Mesendoderm (in vitro differentiated cells): ENCODE measurements at regions not wholly inside any gene's neighbourhood (a gene's known extent, or its start where the extent isn't known, plus 50 kb on each side); places are given as distances from the start of the nearest gene placed in this dataset.

ENCODE experiments used
- DNase-seq: peaks from one replicate; pipeline ENCODE4 v3.0.0; 2013
- H2AK5ac ChIP-seq: 2 replicates; pipeline ENCODE4 v1.6.1; 2013; ENCODE audit warnings: low read length, inconsistent platforms
- H2BK120ac ChIP-seq: 2 replicates; pipeline ENCODE4 v1.6.1; 2013; ENCODE audit warnings: low read depth, mild to moderate bottlenecking, low read length, moderate library complexity, mixed read lengths
- H2BK15ac ChIP-seq: replicated peaks from 2 replicates; pipeline ENCODE4 v1.6.1; 2013; ENCODE audit warnings: low read depth, mild to moderate bottlenecking, moderate library complexity
- H2BK5ac ChIP-seq: 2 replicates; pipeline ENCODE4 v1.6.1; 2013; ENCODE audit warnings: low read length, inconsistent platforms
- H3K18ac ChIP-seq: 2 replicates; pipeline ENCODE4 v1.6.1; 2013; ENCODE audit warnings: mild to moderate bottlenecking, low read length, mixed read lengths
- H3K23ac ChIP-seq: one replicate; pipeline ENCODE4 v1.6.1; 2013; ENCODE audit warnings: low read length
- H3K27ac ChIP-seq: 2 replicates; pipeline ENCODE4 v1.5.1; 2013; ENCODE audit warnings: low read depth, mild to moderate bottlenecking, inconsistent platforms, low read length, moderate library complexity
- H3K27me3 ChIP-seq: 2 replicates; pipeline ENCODE4 v1.6.1; 2013; ENCODE audit warnings: low read length, control low read depth, mild to moderate bottlenecking, inconsistent platforms; ENCODE audit not compliant: insufficient read depth, poor library complexity
- H3K36me3 ChIP-seq: 2 replicates; pipeline ENCODE4 v1.6.1; 2013; ENCODE audit warnings: low read length, inconsistent platforms; ENCODE audit not compliant: control insufficient read depth, insufficient read depth
- H3K4ac ChIP-seq: one replicate; pipeline ENCODE4 v1.6.1; 2013; ENCODE audit warnings: low read depth, mild to moderate bottlenecking, low read length, moderate library complexity
- H3K4me1 ChIP-seq: 2 replicates; pipeline ENCODE4 v1.6.1; 2013; ENCODE audit warnings: low read depth, low read length, inconsistent platforms; ENCODE audit not compliant: control insufficient read depth
- H3K4me2 ChIP-seq: 2 replicates; pipeline ENCODE4 v1.6.1; 2013; ENCODE audit warnings: low read length
- H3K4me3 ChIP-seq: 2 replicates; pipeline ENCODE4 v1.5.1; 2013; ENCODE audit warnings: mild to moderate bottlenecking, low read length
- H3K56ac ChIP-seq: one replicate; pipeline ENCODE4 v1.6.1; 2013; ENCODE audit warnings: low read length
- H3K79me1 ChIP-seq: 2 replicates; pipeline ENCODE4 v1.6.1; 2013; ENCODE audit warnings: low read length, inconsistent platforms
- H3K79me2 ChIP-seq: 2 replicates; pipeline ENCODE4 v1.6.1; 2013; ENCODE audit warnings: mild to moderate bottlenecking, low read length; ENCODE audit not compliant: control insufficient read depth, insufficient read depth
- H3K9ac ChIP-seq: 2 replicates; pipeline ENCODE4 v1.6.1; 2013; ENCODE audit warnings: low read length, inconsistent platforms
- H4K5ac ChIP-seq: one replicate; pipeline ENCODE4 v1.6.1; 2013; ENCODE audit warnings: low read length
- H4K8ac ChIP-seq: one replicate; pipeline ENCODE4 v1.6.1; 2013; ENCODE audit warnings: low read depth, mild to moderate bottlenecking, control low read depth, low read length, moderate library complexity
- WGBS: extraction: QIAGEN DNeasy Blood & Tissue Kit; methylation state at CpG from one replicate; pipeline ENCODE4 v1.1.7; 2013; ENCODE audit warnings: low lambda C conversion rate, missing lambda C conversion rate; ENCODE audit not compliant: insufficient coverage; ENCODE audit errors: extremely low coverage; 5-methylcytosine and 5-hydroxymethylcytosine counted together

GRCh38 chr1:9448132-9449109 lies 90.8 kb upstream of the SLC25A33 start:
- Histone ChIP-seq H3K27me3 (no peaks in the 10 kb centered on the region), H2BK5ac (peak overlapping the region; percentile 64), H2BK15ac (no peak overlapping the region), H2BK120ac (peak overlapping the region; percentile 48), H3K9ac (peak overlapping the region; percentile 31), H3K4me3 (no peak overlapping the region), H4K8ac (no peak overlapping the region), H3K23ac (no peak overlapping the region), H3K4ac (peak overlapping the region; percentile 62), H3K79me2 (no peaks in the 10 kb centered on the region), H3K36me3 (no peaks in the 10 kb centered on the region), H3K4me1 (peaks cover 13% of the 10 kb centered on the region), H4K5ac (no peak overlapping the region), H3K4me2 (no peak overlapping the region), H3K56ac (peak overlapping the region; percentile 64), H3K18ac (peak overlapping the region; percentile 85), H3K79me1 (no peaks in the 10 kb centered on the region), H3K27ac (peak overlapping the region; percentile 83), H2AK5ac (no peak overlapping the region)
- no CpG with 5 or more reads among the region's 15 CpGs for WGBS
- DNase-seq: peak; percentile 72

GRCh38 chr1:9449110-9449627 lies 90.1 kb upstream of the SLC25A33 start:
- Histone ChIP-seq H2AK5ac (peak overlapping the region; percentile 77), H4K5ac (no peak overlapping the region), H3K18ac (peak overlapping the region; percentile 15), H3K4ac (no peak overlapping the region), H3K23ac (no peak overlapping the region), H3K79me2 (no peaks in the 10 kb centered on the region), H2BK120ac (no peak overlapping the region), H2BK15ac (no peak overlapping the region), H3K79me1 (no peaks in the 10 kb centered on the region), H3K27ac (peak overlapping the region; percentile 83), H3K9ac (no peak overlapping the region), H2BK5ac (peak overlapping the region; percentile 44), H3K4me2 (no peak overlapping the region), H4K8ac (no peak overlapping the region), H3K27me3 (no peaks in the 10 kb centered on the region), H3K4me1 (peaks cover 13% of the 10 kb centered on the region), H3K56ac (peak overlapping the region; percentile 64), H3K36me3 (no peaks in the 10 kb centered on the region), H3K4me3 (no peak overlapping the region)
- no CpG with 5 or more reads among the region's 10 CpGs for WGBS
- DNase-seq: peak; percentile 89

- H3K56ac ChIP-seq: peak overlapping the region; percentile 57
- no peaks in the 10 kb centered on the region for H3K36me3 ChIP-seq
- no peak overlapping the region for H3K9ac ChIP-seq
- no peak overlapping the region for H3K23ac ChIP-seq
- H3K27me3 ChIP-seq: no peaks in the 10 kb centered on the region
- no peak overlapping the region for H2BK15ac ChIP-seq
- H3K4me3 ChIP-seq: no peak overlapping the region
- H4K5ac ChIP-seq: no peak overlapping the region
- no peak overlapping the region for H3K4ac ChIP-seq
- no peak overlapping the region for H3K18ac ChIP-seq
- H3K79me2 ChIP-seq: no peaks in the 10 kb centered on the region
- H2BK120ac ChIP-seq: no peak overlapping the region
- no peak overlapping the region for H3K27ac ChIP-seq
- DNase-seq: no peak
- no peak overlapping the region for H4K8ac ChIP-seq
- H3K4me1 ChIP-seq: peaks cover 13% of the 10 kb centered on the region
- no CpG with 5 or more reads among the region's 12 CpGs for WGBS
- H2AK5ac ChIP-seq: peak overlapping the region; percentile 4
- no peak overlapping the region for H2BK5ac ChIP-seq
- no peaks in the 10 kb centered on the region for H3K79me1 ChIP-seq
- no peak overlapping the region for H3K4me2 ChIP-seq
Observed at GRCh38 chr1:9449976-9450696, 89.1 kb upstream of the SLC25A33 start.

- Histone ChIP-seq H3K27ac (no peak overlapping the region), H3K79me2 (no peaks in the 10 kb centered on the region), H2AK5ac (no peak overlapping the region), H2BK5ac (no peak overlapping the region), H3K9ac (no peak overlapping the region), H2BK120ac (no peak overlapping the region), H3K4me3 (no peak overlapping the region), H3K79me1 (no peaks in the 10 kb centered on the region), H3K56ac (no peak overlapping the region), H3K23ac (no peak overlapping the region), H2BK15ac (no peak overlapping the region), H3K4me2 (no peak overlapping the region), H4K5ac (no peak overlapping the region), H3K27me3 (no peaks in the 10 kb centered on the region), H4K8ac (no peak overlapping the region), H3K18ac (no peak overlapping the region), H3K4me1 (peaks cover 13% of the 10 kb centered on the region), H3K36me3 (no peaks in the 10 kb centered on the region), H3K4ac (no peak overlapping the region)
- no peak for DNase-seq
- no CpG with 5 or more reads among the region's 8 CpGs for WGBS
Observed at GRCh38 chr1:9451081-9451480, 88.2 kb upstream of the SLC25A33 start.

- Histone ChIP-seq H3K36me3 (no peaks in the 10 kb centered on the region), H3K18ac (no peak overlapping the region), H3K4me3 (no peak overlapping the region), H3K4me1 (peaks cover 13% of the 10 kb centered on the region), H2BK120ac (no peak overlapping the region), H3K56ac (no peak overlapping the region), H3K9ac (no peak overlapping the region), H3K79me1 (no peaks in the 10 kb centered on the region), H3K79me2 (no peaks in the 10 kb centered on the region), H3K4me2 (no peak overlapping the region), H3K4ac (no peak overlapping the region), H2BK15ac (no peak overlapping the region), H3K27ac (no peak overlapping the region), H3K23ac (no peak overlapping the region), H4K8ac (no peak overlapping the region), H2BK5ac (no peak overlapping the region), H3K27me3 (no peaks in the 10 kb centered on the region), H4K5ac (no peak overlapping the region), H2AK5ac (no peak overlapping the region)
- DNase-seq: no peak
- no CpG with 5 or more reads among the region's 6 CpGs for WGBS
Observed at GRCh38 chr1:9452516-9453140, 86.6 kb upstream of the SLC25A33 start.
